GM19455 (cell line): ENCODE measurements at regions not wholly inside any gene's neighbourhood (a gene's known extent, or its start where the extent isn't known, plus 50 kb on each side); places are given as distances from the start of the nearest gene placed in this dataset.
"Not testable (repeated sequence)": the region's sequence is repeated elsewhere in the genome, so short reads cannot be mapped to it uniquely, and the experiment has no call there.

Source experiments
- ATAC-seq: cut with Tn5 transposase; IDR thresholded peaks from one replicate; pipeline ENCODE4 v1.9.1; 2021; ENCODE audit not compliant: unreplicated experiment

GRCh38 chr3:6351752-6352151 is 509.2 kb upstream of the GRM7 start:
- ATAC-seq, result no peak

- ATAC-seq, result no peak
Measured at GRCh38 chr3:6354653-6355052, 506.3 kb upstream of the GRM7 start.

DNA sequence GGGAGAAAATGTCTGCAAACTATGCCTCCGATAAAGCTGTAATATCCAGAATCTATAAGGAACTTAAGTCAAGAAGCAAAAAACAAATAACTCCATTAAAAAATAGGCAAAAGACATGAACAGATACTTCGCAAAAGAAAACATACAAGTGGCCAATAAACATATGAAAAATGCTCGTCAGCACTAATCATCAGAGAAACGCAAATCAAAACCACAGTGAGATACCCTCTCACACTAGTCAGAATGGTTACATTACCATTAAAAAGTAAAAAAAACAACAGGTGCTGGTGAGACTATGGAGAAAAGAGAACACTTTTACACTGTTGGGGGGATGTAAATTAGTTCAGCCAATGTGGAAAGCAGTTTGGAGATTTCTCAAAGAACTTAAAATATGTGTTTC is 498.5 kb upstream of the GRM7 start:
- ATAC-seq, result no peak

GRCh38 chr3:6367171-6367570 is 493.7 kb upstream of the GRM7 start:
- ATAC-seq, result no peak

DNA sequence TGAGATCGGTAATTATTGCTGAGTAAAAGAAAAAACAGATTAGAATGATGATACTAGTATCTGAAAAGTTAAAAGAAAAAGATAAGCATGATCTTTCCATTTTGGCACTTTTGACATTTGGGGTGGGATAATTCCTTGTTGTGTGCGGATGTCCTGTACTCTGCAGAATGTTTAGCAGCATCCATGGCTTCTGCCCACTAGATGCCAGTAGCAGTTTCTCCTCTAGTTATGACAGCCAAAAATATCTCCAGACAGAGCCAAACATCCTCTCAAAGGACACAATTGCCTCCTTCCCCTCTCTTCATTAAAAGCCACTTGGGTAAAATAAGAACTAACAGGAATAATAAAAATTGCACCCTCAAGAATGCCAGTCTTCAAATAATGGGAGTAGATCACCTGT is 468.8 kb upstream of the GRM7 start:
- ATAC-seq, result no peak

DNA sequence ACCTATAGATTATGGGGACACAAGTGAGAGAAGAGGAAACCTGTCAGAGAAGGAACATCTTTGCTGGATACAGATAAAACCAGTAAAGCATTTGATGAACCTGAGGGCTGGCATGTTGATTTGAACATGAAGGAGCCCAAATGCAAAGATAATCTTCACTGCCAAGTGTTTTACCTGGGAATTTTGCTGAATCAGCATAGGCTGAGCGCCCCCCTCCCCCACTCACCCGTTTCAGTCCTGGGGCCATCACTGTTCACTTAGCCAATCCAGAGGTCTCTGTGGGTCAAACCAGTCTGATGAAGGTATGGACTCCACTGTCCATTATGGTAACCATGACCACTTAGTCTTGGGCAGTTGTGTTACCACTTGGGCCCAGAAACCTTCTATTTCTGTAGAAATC is 466.0 kb upstream of the GRM7 start:
- no peak for ATAC-seq

DNA sequence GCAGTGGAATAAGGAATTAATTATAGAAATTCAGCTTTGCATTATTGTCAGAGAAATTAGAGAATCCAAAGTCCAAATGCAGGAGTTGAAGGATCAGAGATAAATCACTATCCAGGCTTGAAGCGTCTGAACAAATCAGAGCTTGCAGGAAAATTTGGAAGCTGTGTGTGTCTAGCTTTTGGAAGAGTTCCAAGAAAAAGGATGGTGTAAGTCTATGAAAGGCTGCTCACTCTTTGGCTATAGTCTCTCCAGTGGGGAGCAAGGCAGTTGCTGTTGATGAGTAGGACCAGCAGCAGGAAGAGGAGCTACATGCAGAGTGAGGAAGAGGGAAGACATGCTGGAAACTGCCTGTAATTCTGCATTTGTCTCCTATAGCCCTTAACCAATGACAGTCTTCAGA is 464.3 kb upstream of the GRM7 start:
- ATAC-seq, result no peak

- ATAC-seq, result not testable (repeated sequence)
Measured at GRCh38 chr3:6402666-6403065, 458.2 kb upstream of the GRM7 start.

GRCh38 chr3:6406923-6407322 is 454.0 kb upstream of the GRM7 start:
- ATAC-seq, result not testable (repeated sequence)

GRCh38 chr3:6416049-6416661 is 444.8 kb upstream of the GRM7 start:
- ATAC-seq, result no peak

- ATAC-seq, result no peak
Measured at GRCh38 chr3:6417174-6417573, 443.7 kb upstream of the GRM7 start.

DNA sequence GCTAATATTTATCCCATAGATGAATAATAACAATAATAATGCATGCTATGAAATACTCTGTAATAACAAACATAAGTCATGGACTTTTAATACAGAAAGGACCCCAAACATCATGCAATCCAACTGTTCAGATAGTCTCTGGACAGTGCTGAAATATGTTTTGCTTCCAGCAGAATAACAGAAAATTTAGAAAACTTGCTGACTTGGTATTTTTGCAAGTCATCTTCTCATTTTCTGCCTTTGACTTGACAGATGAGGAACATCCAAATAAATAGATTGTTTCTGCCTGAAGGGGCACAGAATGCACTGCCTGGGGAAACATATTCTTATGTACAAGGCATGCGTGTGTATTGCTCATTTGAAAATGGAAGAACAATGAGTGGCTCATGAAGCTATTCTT is 442.4 kb upstream of the GRM7 start:
- no peak for ATAC-seq

DNA sequence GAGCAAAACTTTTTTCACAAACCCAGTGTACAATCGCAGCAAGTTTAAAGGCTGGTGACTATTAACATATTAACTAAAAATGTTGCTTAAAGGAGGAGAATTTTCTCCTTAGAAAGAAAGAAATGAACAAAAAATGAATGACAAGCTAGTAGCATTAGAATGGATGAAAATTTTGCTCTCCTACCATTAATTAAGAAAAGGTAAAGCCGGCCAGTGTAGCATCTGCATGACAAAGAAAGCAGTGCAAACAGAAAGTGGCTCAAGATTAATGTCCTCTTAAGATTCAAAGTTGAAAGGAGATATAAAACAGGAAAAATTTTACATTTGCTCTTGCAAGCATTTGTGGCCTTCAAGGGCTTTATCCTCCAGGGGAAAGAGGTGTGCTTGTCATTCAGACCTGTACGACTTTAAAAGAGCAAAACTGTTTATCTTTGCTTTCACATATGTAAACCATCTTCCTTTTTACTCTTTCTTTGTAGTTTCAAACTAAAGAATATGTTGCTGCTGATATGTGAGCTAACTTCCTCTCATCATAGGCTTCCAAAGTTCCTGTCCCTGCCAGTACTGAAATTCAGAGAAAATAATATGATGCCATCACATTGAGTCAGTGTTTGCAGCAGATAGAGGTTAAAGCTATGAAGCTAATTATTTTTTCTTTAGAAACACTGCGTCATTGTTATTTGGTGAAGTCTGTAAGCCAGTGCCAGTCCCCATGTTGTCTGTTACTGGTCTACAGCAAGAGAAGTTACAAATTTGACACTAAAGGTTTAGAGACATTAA is 439.1 kb upstream of the GRM7 start:
- no peak for ATAC-seq

DNA sequence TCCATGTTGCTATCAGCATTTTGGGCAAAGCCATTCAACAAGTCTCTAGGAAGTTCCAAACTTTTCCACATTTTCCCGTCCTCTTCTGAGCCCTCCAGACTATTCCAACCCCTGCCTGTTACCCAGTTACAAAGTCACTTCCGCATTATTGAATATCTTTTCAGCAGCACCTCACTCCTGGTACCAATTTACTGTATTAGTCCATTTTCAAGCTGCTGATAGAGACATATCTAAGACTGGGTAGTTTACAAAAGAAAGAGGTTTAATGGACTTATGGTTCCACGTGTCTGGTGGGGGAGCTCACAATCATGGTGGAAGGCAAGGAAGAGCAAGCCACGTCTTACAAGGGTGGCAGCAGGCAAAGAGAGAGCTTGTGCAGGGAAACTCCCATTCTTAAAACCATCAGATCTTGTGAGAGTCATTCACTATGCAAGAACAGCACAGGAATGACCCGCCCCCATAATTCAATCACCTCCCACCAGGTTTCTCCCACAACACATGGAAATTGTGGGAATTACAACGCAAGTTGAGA is 435.6 kb upstream of the GRM7 start:
- ATAC-seq, result no peak

DNA sequence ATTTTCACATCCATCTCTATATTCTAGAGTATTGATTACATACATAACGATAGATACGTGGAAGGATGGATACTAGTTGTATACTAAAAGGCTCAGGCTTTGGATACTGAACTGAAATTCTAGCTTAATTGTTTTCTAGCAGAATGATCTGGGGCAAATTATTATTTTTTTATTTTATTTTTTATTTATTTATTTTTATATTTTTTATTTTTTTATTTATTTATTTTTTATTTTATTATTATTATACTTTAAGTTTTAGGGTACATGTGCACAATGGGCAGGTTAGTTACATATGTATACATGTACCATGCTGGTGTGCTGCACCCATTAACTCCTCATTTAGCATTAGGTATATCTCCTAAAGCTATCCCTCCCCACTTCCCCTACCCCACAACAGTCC is 432.6 kb upstream of the GRM7 start:
- not testable (repeated sequence) for ATAC-seq

DNA sequence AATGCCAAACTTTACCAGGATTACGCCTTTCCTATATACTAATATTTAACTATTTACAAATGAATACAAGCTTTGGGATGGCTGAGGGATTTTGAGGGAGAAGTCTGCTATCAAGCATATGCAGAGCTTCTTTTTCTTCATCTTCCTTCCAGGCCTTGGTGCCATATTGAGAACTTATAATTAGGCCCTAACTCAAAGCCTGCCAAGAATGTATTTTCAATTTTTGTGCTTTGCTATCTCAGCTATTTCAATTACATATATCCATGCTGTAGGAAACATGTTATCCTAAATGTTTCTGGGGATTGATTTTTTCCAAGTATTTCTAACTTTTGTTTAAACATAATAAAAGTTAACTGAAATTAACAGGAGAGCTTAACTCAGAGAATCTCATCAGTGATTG is 425.0 kb upstream of the GRM7 start:
- no peak for ATAC-seq

GRCh38 chr3:6437631-6438030 is 423.3 kb upstream of the GRM7 start:
- ATAC-seq, result no peak

DNA sequence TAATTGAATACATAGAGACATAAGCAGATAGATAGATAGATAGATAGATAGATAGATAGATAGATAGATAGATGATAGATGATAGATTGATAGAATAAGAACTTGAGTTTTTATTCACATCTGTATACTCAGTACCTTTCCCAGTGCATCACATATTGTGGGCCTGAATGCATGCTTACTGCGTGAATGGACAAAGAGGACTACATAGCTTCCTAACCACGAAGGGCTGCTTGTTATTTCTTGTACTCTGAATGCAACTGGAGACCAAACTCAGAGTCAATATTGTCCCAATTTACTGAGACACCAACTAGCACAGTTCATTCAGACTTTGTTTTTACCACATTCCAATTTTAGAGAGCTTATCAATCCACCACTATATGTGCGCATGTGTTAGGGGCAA is 422.9 kb upstream of the GRM7 start:
- no peak for ATAC-seq

- ATAC-seq, result no peak
Measured at GRCh38 chr3:6439226-6439625, 421.7 kb upstream of the GRM7 start.

DNA sequence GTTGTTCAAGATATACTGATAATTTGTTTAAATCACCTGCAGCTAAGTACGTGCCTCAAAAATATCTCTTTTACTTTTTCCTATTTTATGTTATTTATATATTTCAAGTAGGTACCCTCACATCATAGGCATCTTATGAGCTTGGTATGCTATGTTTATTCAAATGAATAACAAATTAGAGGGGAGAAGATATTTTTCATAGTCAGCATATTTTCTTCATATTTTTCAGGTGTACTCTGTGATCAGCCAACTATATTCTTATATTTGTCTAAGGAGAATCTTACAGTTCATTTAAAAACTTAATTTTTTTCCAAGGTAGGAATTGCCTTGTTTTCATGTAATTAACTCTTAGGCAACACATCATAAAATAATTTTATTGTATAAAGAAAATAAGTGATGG is 421.1 kb upstream of the GRM7 start:
- no peak for ATAC-seq

- ATAC-seq, result no peak
Measured at GRCh38 chr3:6444888-6445658, 415.8 kb upstream of the GRM7 start.
